Liver (tissue), 7 donors: ENCODE measurements at regions not wholly inside any gene's neighbourhood (a gene's known extent, or its start where the extent isn't known, plus 50 kb on each side); places are given as distances from the start of the nearest gene placed in this dataset.

Experiments used
- DNase-seq: peaks from one replicate; pipeline ENCODE4 v3.0.0-alpha.2; 2017; ENCODE audit warnings: low spot score
- H3K27ac ChIP-seq, 2 donors: one replicate each; pipeline ENCODE4 v1.7.0; 2013; ENCODE audit warnings: inconsistent platforms in 2 of 2, low read length in 2 of 2, control low read depth in 1 of 2, low read depth in 1 of 2, mild to moderate bottlenecking in 1 of 2
- H3K27me3 ChIP-seq, 4 donors: one replicate each; pipeline versions ENCODE4 v1.6.1 to v1.7.0; 2013; ENCODE audit warnings: low read length in 3 of 4, inconsistent platforms in 1 of 4, mild to moderate bottlenecking in 1 of 4, moderate library complexity in 1 of 4; ENCODE audit not compliant: control insufficient read depth in 4 of 4, insufficient read depth in 4 of 4
- H3K36me3 ChIP-seq, 4 donors: one replicate each; pipeline versions ENCODE4 v1.6.1 to v1.7.0; 2013; ENCODE audit warnings: low read length in 3 of 4, mild to moderate bottlenecking in 3 of 4, low read depth in 1 of 4, moderate library complexity in 1 of 4; ENCODE audit not compliant: control insufficient read depth in 4 of 4, insufficient read depth in 3 of 4
- H3K4me1 ChIP-seq, 4 donors: one replicate each; pipeline versions ENCODE4 v1.6.1 to v1.7.0; 2013; ENCODE audit warnings: low read length in 3 of 4, mild to moderate bottlenecking in 3 of 4, moderate library complexity in 1 of 4; ENCODE audit not compliant: control insufficient read depth in 4 of 4, insufficient read depth in 4 of 4
- H3K4me3 ChIP-seq, 3 donors: one replicate each; pipeline versions ENCODE4 v1.6.1 to v1.7.0; 2013; ENCODE audit warnings: low read length in 3 of 3, control low read depth in 1 of 3, low read depth in 1 of 3, mild to moderate bottlenecking in 1 of 3
- H3K9ac ChIP-seq, 2 donors: one replicate each; pipeline ENCODE4 v1.7.0; 2013; ENCODE audit warnings: low read length in 2 of 2, mild to moderate bottlenecking in 2 of 2, moderate library complexity in 2 of 2, control low read depth in 1 of 2, low read depth in 1 of 2
- H3K9me3 ChIP-seq, 4 donors: one replicate each; pipeline versions ENCODE4 v1.6.1 to v1.7.0; 2013; ENCODE audit warnings: low read length in 3 of 4; ENCODE audit not compliant: control insufficient read depth in 4 of 4
- EGR1 ChIP-seq, 2 donors: IDR thresholded peaks; 2 replicates each; pipeline ENCODE4 v1.6.1; 2016 to 2018; ENCODE audit warnings: antibody characterized with exemption in 2 of 2, low read depth in 2 of 2
- FOXA1 ChIP-seq: IDR thresholded peaks from 2 replicates; pipeline ENCODE4 v1.6.1; 2016; ENCODE audit warnings: antibody characterized with exemption
- HNF4A ChIP-seq, 2 donors: conservative IDR thresholded peaks; 2 replicates each; pipeline ENCODE4 v1.6.1; 2016; ENCODE audit warnings: antibody characterized with exemption in 2 of 2, mild to moderate bottlenecking in 2 of 2
- JUND ChIP-seq, 2 donors: IDR thresholded peaks; 2 replicates each; pipeline ENCODE4 v1.6.1; 2016; ENCODE audit warnings: antibody characterized with exemption in 2 of 2
- NR2F2 ChIP-seq: IDR thresholded peaks from 2 replicates; pipeline ENCODE4 v1.6.1; 2016; ENCODE audit warnings: antibody characterized with exemption
- YY1 ChIP-seq: IDR thresholded peaks from 2 replicates; pipeline ENCODE4 v1.6.1; 2016; ENCODE audit warnings: antibody characterized with exemption, mild to moderate bottlenecking
- WGBS: extraction: QIAGEN DNeasy Blood & Tissue Kit; methylation state at CpG from one replicate; pipeline ENCODE4 v1.1.7; 2013; 5-methylcytosine and 5-hydroxymethylcytosine counted together
- TF ChIP-seq, protein P1 (sequence below): IDR thresholded peaks from 2 replicates; pipeline ENCODE4 v1.6.1; 2016; ENCODE audit warnings: antibody characterized with exemption
- TF ChIP-seq, protein P2 (sequence below): IDR thresholded peaks from 2 replicates; pipeline ENCODE4 v1.6.1; 2016; ENCODE audit warnings: antibody characterized with exemption
- TF ChIP-seq, protein P3 (sequence below): IDR thresholded peaks from 2 replicates; pipeline ENCODE4 v1.6.1; 2016; ENCODE audit warnings: antibody characterized with exemption, mild to moderate bottlenecking
- TF ChIP-seq, protein P4 (sequence below): IDR thresholded peaks from 2 replicates; pipeline ENCODE4 v1.6.1; 2016; ENCODE audit warnings: antibody characterized with exemption
- donor health status: healthy.
- donor health status: healthy.
- donor health status: healthy.
- donor health status: healthy.

DNA sequence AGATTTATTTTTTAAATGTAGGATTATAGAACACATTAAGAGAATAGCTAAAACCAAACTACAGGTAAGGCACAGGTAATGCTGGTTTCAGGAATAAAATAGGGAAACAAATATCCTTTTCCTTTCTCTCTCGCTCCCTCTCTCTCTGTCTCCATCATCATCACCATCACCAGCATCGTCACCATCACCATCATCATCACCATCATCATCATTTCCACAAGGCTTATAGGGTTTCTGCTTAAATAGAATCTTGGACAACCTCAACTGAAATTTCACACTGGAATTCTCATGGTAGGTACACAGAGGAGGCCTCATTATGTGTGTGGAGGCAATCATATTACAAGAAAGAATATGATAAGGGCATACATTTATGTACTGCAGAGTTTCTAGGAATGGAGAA, 823.6 kb downstream of the MAFB start:
- Histone ChIP-seq H3K36me3 (no peaks in the 10 kb centered on the region), H3K9ac (no peak overlapping the region)
- WGBS: 91% methylated on average over 2 of the region's 2 CpGs

DNA sequence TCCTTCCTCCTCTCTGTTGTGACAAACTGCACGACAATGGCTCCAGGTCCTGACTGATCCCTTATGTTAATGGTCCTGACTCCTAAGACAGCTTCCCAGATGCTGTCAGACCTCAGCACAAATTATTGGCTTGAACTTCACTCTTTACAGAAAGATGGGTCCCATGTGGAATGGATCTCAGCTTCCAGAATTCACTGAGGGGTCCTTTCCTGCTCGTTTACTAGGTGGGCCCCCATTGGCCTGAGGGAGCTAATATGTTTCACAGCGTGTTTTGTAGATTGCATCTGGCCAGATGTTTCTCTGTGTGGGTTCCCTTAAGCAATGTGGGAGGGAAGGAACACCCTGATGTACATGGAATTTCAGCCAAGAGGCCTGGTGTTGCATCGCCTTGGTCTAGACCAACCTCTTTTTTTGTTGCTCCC, 826.6 kb downstream of the MAFB start:
- Histone ChIP-seq H3K4me3 (no peak overlapping the region), H3K9ac (no peak overlapping the region), H3K27ac (no peak overlapping the region), H3K27me3 (no peaks in the 10 kb centered on the region), H3K9me3 (no peaks in the 10 kb centered on the region), H3K4me1 (no peaks in the 10 kb centered on the region), H3K36me3 (no peaks in the 10 kb centered on the region)
- DNase-seq: no peak
- TF ChIP-seq, protein P1, sequence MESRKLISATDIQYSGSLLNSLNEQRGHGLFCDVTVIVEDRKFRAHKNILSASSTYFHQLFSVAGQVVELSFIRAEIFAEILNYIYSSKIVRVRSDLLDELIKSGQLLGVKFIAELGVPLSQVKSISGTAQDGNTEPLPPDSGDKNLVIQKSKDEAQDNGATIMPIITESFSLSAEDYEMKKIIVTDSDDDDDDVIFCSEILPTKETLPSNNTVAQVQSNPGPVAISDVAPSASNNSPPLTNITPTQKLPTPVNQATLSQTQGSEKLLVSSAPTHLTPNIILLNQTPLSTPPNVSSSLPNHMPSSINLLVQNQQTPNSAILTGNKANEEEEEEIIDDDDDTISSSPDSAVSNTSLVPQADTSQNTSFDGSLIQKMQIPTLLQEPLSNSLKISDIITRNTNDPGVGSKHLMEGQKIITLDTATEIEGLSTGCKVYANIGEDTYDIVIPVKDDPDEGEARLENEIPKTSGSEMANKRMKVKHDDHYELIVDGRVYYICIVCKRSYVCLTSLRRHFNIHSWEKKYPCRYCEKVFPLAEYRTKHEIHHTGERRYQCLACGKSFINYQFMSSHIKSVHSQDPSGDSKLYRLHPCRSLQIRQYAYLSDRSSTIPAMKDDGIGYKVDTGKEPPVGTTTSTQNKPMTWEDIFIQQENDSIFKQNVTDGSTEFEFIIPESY: no peak
- TF ChIP-seq, protein P2, sequence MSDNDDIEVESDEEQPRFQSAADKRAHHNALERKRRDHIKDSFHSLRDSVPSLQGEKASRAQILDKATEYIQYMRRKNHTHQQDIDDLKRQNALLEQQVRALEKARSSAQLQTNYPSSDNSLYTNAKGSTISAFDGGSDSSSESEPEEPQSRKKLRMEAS: no peak
- TF ChIP-seq JUND (IDR thresholded peaks at IDR 0.05): no peak
- TF ChIP-seq, protein P3, sequence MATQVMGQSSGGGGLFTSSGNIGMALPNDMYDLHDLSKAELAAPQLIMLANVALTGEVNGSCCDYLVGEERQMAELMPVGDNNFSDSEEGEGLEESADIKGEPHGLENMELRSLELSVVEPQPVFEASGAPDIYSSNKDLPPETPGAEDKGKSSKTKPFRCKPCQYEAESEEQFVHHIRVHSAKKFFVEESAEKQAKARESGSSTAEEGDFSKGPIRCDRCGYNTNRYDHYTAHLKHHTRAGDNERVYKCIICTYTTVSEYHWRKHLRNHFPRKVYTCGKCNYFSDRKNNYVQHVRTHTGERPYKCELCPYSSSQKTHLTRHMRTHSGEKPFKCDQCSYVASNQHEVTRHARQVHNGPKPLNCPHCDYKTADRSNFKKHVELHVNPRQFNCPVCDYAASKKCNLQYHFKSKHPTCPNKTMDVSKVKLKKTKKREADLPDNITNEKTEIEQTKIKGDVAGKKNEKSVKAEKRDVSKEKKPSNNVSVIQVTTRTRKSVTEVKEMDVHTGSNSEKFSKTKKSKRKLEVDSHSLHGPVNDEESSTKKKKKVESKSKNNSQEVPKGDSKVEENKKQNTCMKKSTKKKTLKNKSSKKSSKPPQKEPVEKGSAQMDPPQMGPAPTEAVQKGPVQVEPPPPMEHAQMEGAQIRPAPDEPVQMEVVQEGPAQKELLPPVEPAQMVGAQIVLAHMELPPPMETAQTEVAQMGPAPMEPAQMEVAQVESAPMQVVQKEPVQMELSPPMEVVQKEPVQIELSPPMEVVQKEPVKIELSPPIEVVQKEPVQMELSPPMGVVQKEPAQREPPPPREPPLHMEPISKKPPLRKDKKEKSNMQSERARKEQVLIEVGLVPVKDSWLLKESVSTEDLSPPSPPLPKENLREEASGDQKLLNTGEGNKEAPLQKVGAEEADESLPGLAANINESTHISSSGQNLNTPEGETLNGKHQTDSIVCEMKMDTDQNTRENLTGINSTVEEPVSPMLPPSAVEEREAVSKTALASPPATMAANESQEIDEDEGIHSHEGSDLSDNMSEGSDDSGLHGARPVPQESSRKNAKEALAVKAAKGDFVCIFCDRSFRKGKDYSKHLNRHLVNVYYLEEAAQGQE: no peak
- TF ChIP-seq, protein P4, sequence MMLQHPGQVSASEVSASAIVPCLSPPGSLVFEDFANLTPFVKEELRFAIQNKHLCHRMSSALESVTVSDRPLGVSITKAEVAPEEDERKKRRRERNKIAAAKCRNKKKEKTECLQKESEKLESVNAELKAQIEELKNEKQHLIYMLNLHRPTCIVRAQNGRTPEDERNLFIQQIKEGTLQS: no peak
- 69% methylated on average over 4 of the region's 4 CpGs for WGBS

More for the DNA sequence above, 823.6 kb downstream of the MAFB start:
- TF ChIP-seq NR2F2 (no peak), YY1 (no peak), EGR1 (IDR thresholded peaks at IDR 0.05; ENCODE audit: low read depth in 2 of 2) (no peak), FOXA1 (no peak), JUND (IDR thresholded peaks at IDR 0.05) (no peak), HNF4A (conservative IDR thresholded peaks at IDR 0.05) (no peak)
- TF ChIP-seq, protein P3: no peak
- H3K27ac ChIP-seq: no peak overlapping the region
- H3K9me3 ChIP-seq: no peaks in the 10 kb centered on the region
- H3K4me3 ChIP-seq: no peak overlapping the region
- H3K4me1 ChIP-seq: no peaks in the 10 kb centered on the region
- no peaks in the 10 kb centered on the region for H3K27me3 ChIP-seq
- no peak for DNase-seq
